ENCODE measurements at regions not wholly inside any gene's neighbourhood (a gene's known extent, or its start where the extent isn't known, plus 50 kb on each side); places are given as distances from the start of the nearest gene placed in this dataset.
A peak's percentile ranks its signal among the peaks of the same experiment; 100 is the strongest.

GRCh38 chr5:15993919-15994318, 185.7 kb downstream of the MARCHF11 start:
- Histone ChIP-seq H3K4me3 (ENCODE audit: low read depth in 1 of 2, low read length in 2 of 2) (no peak overlapping the region), H3K79me2 (ENCODE audit: insufficient read depth, low read length) (no peaks in the 10 kb centered on the region), H3K36me3 (ENCODE audit: insufficient read depth, low read length) (no peaks in the 10 kb centered on the region), H3K9ac (ENCODE audit: low read depth, low read length) (no peak overlapping the region), H4K20me1 (ENCODE audit: insufficient read depth, low read length) (no peaks in the 10 kb centered on the region), H3K4me2 (ENCODE audit: insufficient read depth, low read length) (no peak overlapping the region), H2AFZ (ENCODE audit: low read depth, low read length) (no peak overlapping the region), H3K27ac (ENCODE audit: low read length) (no peak overlapping the region), H3K4me1 (ENCODE audit: insufficient read depth, low read length) (no peaks in the 10 kb centered on the region), H3K9me3 (ENCODE audit: insufficient read depth, low read length, severe bottlenecking) (peaks cover 18% of the 10 kb centered on the region), H3K27me3 (ENCODE audit: insufficient read depth, low read length, poor library complexity) (no peaks in the 10 kb centered on the region)
- peak; percentile 13 for TF ChIP-seq CTCF (IDR thresholded peaks at IDR 0.05; ENCODE audit: borderline replicate concordance, extremely low read depth, low read length, poor library complexity, severe bottlenecking)
- TF ChIP-seq EZH2 (IDR thresholded peaks at IDR 0.05; ENCODE audit: borderline replicate concordance, low read depth, low read length, severe bottlenecking): no peak
- no peak for DNase-seq
- ATAC-seq (ENCODE audit: insufficient read depth, low read depth): no peak

- H3K4me1 ChIP-seq (ENCODE audit: insufficient read depth, low read length): no peaks in the 10 kb centered on the region
- peaks cover 18% of the 10 kb centered on the region for H3K9me3 ChIP-seq (ENCODE audit: insufficient read depth, low read length, severe bottlenecking)
- H3K79me2 ChIP-seq (ENCODE audit: insufficient read depth, low read length): no peaks in the 10 kb centered on the region
- ATAC-seq (ENCODE audit: insufficient read depth, low read depth) (no peak), DNase-seq (no peak)
- no peak overlapping the region for H3K4me3 ChIP-seq (ENCODE audit: low read depth in 1 of 2, low read length in 2 of 2)
- no peak overlapping the region for H3K9ac ChIP-seq (ENCODE audit: low read depth, low read length)
- no peaks in the 10 kb centered on the region for H3K27me3 ChIP-seq (ENCODE audit: insufficient read depth, low read length, poor library complexity)
- no peaks in the 10 kb centered on the region for H4K20me1 ChIP-seq (ENCODE audit: insufficient read depth, low read length)
- H3K27ac ChIP-seq (ENCODE audit: low read length): no peak overlapping the region
- no peak overlapping the region for H3K4me2 ChIP-seq (ENCODE audit: insufficient read depth, low read length)
- no peaks in the 10 kb centered on the region for H3K36me3 ChIP-seq (ENCODE audit: insufficient read depth, low read length)
- H2AFZ ChIP-seq (ENCODE audit: low read depth, low read length): no peak overlapping the region
- TF ChIP-seq CTCF (IDR thresholded peaks at IDR 0.05; ENCODE audit: borderline replicate concordance, extremely low read depth, low read length, poor library complexity, severe bottlenecking): no peak
- TF ChIP-seq EZH2 (IDR thresholded peaks at IDR 0.05; ENCODE audit: borderline replicate concordance, low read depth, low read length, severe bottlenecking): no peak
These were observed 186.3 kb downstream of the MARCHF11 start for GRCh38 chr5:15993334-15993733.

- H3K4me1 ChIP-seq (ENCODE audit: insufficient read depth, low read length): no peaks in the 10 kb centered on the region
- H3K4me3 ChIP-seq (ENCODE audit: low read depth in 1 of 2, low read length in 2 of 2): no peak overlapping the region
- DNase-seq (no peak), ATAC-seq (ENCODE audit: insufficient read depth, low read depth) (no peak)
- no peak overlapping the region for H2AFZ ChIP-seq (ENCODE audit: low read depth, low read length)
- H4K20me1 ChIP-seq (ENCODE audit: insufficient read depth, low read length): no peaks in the 10 kb centered on the region
- TF ChIP-seq CTCF (IDR thresholded peaks at IDR 0.05; ENCODE audit: borderline replicate concordance, extremely low read depth, low read length, poor library complexity, severe bottlenecking) (no peak), EZH2 (IDR thresholded peaks at IDR 0.05; ENCODE audit: borderline replicate concordance, low read depth, low read length, severe bottlenecking) (no peak)
- H3K27ac ChIP-seq (ENCODE audit: low read length): no peak overlapping the region
- H3K79me2 ChIP-seq (ENCODE audit: insufficient read depth, low read length): no peaks in the 10 kb centered on the region
- H3K4me2 ChIP-seq (ENCODE audit: insufficient read depth, low read length): no peak overlapping the region
- H3K9me3 ChIP-seq (ENCODE audit: insufficient read depth, low read length, severe bottlenecking): peaks cover 18% of the 10 kb centered on the region
- H3K9ac ChIP-seq (ENCODE audit: low read depth, low read length): no peak overlapping the region
- H3K36me3 ChIP-seq (ENCODE audit: insufficient read depth, low read length): no peaks in the 10 kb centered on the region
- no peaks in the 10 kb centered on the region for H3K27me3 ChIP-seq (ENCODE audit: insufficient read depth, low read length, poor library complexity)
These were observed 186.7 kb downstream of the MARCHF11 start for GRCh38 chr5:15992918-15993317.

- no peaks in the 10 kb centered on the region for H3K27me3 ChIP-seq (ENCODE audit: insufficient read depth, low read length, poor library complexity)
- H3K4me1 ChIP-seq (ENCODE audit: insufficient read depth, low read length): no peaks in the 10 kb centered on the region
- no peak overlapping the region for H3K27ac ChIP-seq (ENCODE audit: low read length)
- H3K79me2 ChIP-seq (ENCODE audit: insufficient read depth, low read length): no peaks in the 10 kb centered on the region
- no peak overlapping the region for H2AFZ ChIP-seq (ENCODE audit: low read depth, low read length)
- H3K9me3 ChIP-seq (ENCODE audit: insufficient read depth, low read length, severe bottlenecking): peaks cover 18% of the 10 kb centered on the region
- no peaks in the 10 kb centered on the region for H4K20me1 ChIP-seq (ENCODE audit: insufficient read depth, low read length)
- no peak overlapping the region for H3K9ac ChIP-seq (ENCODE audit: low read depth, low read length)
- no peak for DNase-seq
- no peak for ATAC-seq (ENCODE audit: insufficient read depth, low read depth)
- TF ChIP-seq CTCF (IDR thresholded peaks at IDR 0.05; ENCODE audit: borderline replicate concordance, extremely low read depth, low read length, poor library complexity, severe bottlenecking): no peak
- TF ChIP-seq EZH2 (IDR thresholded peaks at IDR 0.05; ENCODE audit: borderline replicate concordance, low read depth, low read length, severe bottlenecking): no peak
- H3K4me3 ChIP-seq (ENCODE audit: low read depth in 1 of 2, low read length in 2 of 2): no peak overlapping the region
- no peak overlapping the region for H3K4me2 ChIP-seq (ENCODE audit: insufficient read depth, low read length)
- no peaks in the 10 kb centered on the region for H3K36me3 ChIP-seq (ENCODE audit: insufficient read depth, low read length)
These were observed 188.0 kb downstream of the MARCHF11 start for GRCh38 chr5:15991586-15991985.
